ENCODE measurements at regions not wholly inside any gene's neighbourhood (a gene's known extent, or its start where the extent isn't known, plus 50 kb on each side); places are given as distances from the start of the nearest gene placed in this dataset.

GRCh38 chr11:123378096-123378495 is 52.0 kb upstream of the GRAMD1B start:
- no peak for DNase-seq

- no peak for DNase-seq
These were observed 52.7 kb upstream of the GRAMD1B start for GRCh38 chr11:123377355-123377754.

- DNase-seq = no peak
These were observed 54.2 kb upstream of the GRAMD1B start for GRCh38 chr11:123375832-123376231.

DNA sequence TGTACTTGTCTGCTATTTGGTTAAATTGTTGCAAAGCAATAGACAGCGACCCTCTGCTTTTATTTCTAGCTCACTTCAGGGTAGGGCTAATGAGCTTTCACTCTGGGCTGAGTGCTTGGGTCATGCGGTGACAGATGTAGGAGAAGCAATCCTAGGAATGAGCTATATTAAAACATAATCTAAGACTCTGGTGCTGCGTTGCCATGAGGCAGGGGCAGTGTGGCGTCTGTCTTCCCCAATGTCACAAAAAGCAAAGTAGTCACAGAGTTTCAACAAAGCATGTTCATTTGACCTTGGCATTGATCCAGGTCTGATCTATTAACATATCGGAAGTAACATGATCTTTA is 55.5 kb upstream of the GRAMD1B start:
- no peak for DNase-seq

- DNase-seq = no peak
These were observed 56.1 kb upstream of the GRAMD1B start for GRCh38 chr11:123373754-123374621.

DNA sequence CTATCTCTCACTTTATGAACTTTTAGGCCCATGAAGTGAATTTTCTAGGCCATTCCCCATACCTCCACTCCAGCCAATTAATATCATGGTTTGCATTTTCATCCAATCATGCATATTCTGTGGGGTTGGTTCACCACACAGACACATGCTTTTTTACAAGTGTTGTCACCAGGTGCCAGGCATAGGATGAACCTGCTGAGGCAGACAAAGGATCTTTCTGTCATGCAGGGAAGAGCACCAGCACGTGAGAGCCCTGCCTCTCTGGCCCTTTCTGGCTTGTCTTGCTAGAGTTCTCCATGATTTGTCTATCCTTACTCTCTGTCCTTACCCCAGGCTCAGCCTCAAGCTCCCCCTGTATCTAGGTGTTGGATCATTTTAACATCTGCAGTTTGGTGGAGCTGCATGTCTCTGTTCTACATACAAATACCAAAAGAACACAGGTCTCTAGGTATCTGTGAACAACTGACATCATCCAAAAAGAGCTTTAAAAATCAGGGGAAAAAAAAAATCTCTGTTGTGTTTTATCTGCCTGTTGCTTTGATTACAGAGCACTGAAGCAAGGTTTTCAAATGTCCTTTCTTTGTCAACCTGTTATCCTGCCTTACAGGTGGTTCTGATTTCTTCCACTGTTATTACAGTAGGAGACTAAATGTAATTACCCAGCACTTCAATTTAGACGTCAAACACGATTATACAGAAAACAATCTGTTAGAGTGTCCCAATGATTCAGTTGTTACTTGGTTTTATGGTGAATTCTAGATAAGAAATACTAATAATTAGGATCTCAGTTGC is 58.4 kb upstream of the GRAMD1B start:
- no peak for DNase-seq

DNA sequence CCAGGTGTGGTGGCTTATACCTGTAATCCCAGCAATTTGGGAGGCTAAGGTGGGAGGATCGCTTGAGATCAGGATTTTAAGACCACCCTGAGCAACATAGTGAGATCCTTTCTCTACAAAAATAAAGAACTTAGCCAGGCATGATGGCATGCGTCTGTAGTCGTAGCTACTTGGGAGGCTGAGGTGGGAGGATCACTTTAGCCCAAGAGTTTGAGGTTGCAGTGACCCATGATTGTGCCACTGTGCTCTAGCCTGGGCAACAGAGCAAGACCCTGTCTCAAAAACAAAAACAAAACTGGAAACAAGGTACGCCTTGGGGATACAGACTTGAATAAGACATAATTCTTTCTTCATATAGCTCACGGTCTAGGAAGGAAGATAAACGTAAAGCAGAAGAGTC is 63.1 kb upstream of the GRAMD1B start:
- DNase-seq = no peak

DNA sequence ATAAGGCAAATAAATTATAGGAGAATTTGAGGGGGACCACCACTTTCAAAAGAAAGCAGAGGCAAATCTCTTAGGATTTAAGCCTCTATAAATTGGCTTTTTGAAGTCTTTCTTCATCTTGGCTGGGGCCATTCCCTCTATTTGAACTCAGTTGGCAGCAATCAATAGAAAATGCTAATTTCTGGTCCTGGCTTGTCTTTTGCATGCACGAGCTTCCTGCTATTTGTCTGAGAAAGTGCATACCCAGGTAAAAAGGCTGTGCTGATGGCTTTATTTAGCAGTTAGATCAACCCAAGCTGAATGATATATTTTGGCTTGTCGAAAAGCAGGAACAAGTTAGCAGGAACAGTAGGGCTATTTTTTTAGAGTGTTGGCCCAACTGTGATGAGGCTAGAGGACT is 64.1 kb upstream of the GRAMD1B start:
- DNase-seq = no peak

DNA sequence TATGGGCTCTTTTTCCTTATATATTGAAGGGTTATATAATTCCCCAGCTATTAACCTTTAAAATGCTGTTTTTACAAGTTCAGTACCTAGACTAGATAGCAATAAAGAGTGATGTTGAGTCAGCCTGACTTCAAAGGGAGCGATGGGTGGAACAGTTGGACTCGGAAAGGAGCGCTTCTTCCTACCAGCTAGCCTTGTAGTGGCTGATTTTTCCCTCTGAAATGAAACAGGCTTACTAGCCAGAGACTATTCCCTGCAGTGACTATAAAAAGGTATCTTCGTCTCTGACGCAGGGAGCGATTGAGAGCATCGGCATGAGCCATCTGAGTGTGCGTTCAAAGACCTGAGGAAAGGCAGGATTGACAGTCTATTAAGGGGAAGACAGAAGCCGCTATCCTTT is 66.0 kb upstream of the GRAMD1B start:
- DNase-seq = no peak

DNA sequence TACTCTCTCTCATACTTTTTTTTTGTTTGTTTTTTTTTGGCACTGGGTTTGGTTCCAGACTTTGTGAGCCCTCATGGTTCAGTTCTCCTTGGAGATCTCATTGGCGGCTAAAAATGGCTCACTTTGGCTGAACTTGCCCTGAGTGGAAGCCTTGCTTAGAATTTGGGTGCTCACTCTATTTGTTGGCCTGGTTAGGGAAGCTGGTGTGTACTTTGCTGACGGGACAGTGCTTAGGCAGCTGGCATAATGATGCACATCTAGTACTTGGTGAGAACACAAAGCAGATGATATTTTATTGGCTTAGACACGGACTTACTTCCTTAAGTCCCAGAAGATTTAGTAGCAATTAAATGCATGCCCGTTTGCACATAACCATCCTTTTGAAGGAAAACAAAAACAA is 66.5 kb upstream of the GRAMD1B start:
- DNase-seq = no peak

DNA sequence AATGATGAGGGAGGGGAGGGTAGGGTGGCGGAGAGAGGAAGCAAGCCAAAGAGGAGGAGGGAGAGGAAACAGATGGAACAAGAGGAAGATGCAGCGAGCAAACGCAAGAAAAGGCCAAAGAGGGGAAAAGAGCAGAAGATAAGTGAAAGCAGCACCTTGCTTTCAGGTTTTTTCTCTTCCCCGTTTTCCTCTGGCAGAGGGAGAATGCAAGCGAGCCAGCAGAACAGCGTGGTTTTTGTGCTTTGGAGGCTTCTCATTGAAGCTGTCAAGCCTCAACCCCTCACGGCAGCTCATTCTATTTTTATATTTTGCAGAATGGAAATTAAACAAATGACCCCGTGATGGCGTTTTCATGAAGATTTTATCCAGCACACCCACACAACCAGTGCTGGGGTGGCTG is 67.1 kb upstream of the GRAMD1B start:
- peak in 4 of 56 donors; percentile 3 to 24 (median 12) for DNase-seq

- no peak for DNase-seq
These were observed 67.9 kb upstream of the GRAMD1B start for GRCh38 chr11:123362186-123362585.

GRCh38 chr11:123361110-123361509 is 69.0 kb upstream of the GRAMD1B start:
- DNase-seq = no peak

DNA sequence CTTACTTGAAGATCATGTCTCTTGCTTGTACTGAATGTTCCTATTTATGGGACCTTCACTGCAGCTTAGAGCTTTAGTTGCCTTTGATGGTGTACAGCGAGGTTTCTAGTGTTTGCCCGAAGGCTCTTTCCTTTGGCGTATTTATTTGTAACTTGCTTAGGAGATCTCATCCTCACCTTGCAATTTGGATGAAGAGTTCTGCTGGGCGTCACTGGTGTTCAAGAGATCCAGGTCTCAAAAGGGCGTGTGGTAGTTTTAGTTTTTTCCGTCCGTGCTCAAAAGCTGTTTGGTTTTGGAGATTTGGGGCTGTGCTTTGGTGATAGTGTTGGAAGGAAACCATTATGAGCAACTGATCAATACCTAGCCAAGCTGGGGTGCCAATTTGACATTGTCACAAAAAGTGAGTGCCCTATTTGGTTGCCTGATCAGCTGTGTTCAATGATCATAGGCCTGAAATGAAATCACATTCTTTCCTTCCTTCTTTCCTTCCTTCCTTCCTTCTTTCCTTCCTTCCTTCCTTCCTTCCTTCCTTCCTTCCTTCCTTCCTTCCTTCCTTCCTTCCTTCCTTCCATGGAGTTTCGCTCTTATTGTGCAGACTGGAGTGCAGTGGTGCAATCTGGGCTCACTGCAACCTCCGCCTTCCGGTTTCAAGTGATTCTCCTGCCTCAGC is 69.7 kb upstream of the GRAMD1B start:
- no peak for DNase-seq

DNA sequence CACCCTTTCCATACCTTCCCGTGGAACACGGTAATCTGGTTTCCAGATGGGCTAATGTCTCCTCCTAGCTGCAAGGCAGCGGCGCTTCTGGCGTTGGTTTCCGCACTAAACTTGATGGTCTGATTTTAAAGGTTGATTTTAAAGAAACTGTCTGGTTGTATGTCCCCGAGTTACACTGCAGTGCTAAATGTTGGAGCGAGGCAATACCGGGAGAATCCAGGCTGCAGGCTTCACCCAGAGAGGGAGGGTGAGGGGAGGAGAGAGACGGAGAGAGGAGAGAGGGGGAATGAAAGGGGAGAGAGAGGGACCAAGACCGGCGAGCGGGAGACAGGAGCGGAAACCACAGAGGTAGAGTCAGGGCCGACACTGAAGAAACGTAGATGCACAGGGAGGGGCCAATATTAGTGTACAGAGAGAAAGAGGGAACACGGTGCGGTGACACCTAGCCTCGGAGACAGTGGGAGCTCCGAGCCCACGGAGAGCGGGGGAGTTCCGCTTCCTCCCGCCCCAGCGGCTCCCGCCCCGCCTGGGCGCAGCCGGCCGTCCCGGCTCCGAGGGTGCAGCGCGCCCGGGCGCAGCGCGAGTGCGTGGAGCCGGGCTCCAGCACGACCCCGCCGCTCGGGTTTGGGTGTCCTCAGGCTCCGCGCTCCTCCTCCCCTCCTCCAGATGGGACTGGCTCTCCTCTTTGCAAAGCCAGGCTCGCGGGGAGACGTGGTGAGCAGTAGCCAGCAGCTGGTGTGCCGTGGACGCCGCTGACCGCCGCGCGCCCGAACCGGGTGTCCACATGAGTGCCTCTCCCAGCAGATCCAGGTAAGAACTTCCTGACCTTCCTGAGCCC is 71.9 kb upstream of the GRAMD1B start:
- DNase-seq = peak in 8 of 56 donors; percentile 4 to 40 (median 17)

DNA sequence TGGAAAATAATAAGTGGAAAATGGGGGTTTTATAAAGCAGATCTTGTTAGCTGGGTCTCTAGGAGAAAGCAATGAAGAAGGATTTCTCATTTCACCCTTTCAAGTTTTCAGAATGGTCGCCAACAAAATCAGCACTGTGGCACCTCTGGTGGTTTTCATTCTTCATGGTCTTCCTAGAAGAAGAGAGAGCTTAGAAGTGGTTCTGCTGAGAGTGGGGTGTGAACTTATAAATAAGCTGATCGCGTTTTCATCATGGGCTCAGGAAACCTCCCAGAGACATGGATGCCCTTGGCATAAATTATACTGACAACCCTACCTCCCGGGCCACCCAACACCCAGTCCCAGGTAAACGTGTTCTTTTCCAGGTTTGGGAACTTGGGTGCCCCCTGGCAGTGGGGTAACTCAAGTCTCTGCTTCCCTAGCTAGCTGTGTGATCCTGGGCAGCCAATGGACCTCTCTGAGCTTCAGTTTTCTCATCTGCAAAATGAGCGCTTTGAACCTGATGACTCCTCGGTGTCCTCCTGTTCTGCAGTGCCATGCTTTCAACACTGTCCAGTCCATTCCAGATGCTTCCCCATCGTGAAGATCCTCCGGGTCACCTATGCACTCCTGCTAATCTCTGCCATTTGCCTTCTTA is 72.6 kb upstream of the GRAMD1B start:
- DNase-seq = no peak

DNA sequence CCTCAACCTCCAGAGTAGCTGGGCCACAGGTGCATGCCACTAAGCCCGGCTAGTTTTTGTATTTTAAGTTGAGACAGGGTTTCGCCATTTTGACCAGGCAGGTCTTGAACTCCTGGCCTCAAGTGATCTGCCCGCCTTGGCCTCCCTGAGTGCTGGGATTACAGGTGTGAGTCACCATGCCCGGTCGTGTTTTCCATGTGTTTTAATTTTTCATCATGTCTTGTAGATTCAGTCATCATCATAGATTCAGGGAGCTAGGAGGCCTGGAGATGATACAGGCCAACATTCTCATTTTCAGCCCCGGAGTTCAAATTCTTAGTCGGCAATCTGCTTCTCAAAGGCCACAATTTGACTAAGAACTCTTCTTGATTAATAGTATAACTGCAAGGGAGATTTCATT is 73.5 kb upstream of the GRAMD1B start:
- DNase-seq = no peak

DNA sequence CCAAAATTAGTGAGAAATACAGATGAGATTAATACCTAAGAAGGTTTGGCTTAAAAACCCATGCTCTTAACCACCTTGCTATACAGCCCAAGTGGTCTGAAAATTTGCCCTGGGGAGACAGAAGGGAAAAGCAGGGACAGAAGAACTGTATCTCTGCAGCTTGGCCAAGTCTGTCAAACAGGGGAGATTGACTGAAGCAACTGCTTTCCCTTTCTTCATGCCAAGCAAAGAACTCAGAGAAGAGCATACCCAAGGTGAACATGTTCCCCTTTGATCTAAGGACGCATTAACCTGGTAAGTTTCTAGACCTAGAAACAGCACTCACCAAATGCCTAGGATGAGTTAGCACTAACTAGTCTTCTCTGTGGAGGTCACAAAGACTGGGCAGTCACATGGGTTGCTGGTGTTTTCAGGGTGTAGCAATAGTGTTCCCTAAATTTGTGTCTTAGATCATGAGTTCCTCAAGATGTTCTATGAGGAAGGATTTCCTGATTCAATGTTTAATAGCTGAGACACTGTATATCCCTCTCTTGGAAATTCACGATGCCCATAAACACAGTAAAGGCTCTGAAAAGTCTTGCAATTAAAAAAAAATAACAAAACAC is 75.6 kb upstream of the GRAMD1B start:
- DNase-seq = no peak

- DNase-seq = peak in 46 of 56 donors; percentile 13 to 89 (median 64)
These were observed 78.7 kb upstream of the GRAMD1B start for GRCh38 chr11:123351375-123351774.

DNA sequence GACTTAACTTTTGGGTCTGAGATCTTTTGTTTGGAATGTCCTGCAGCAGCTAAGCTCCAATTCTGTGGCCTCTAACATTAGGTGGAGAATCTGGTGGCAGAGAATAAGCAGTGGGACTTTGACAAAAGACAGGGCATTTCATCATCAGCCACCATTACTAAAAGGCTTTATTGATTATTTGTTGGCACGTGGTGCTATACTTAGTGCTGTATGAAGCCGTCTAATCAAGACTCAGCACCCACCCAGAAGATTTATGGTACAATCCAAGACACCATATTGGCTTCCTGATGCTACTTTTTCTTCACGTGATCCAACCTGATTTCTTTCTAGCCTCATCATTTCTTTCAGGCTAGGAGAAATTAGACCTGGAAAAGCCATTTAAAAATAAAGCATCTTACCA is 80.7 kb upstream of the GRAMD1B start:
- DNase-seq = no peak

Data from amygdala (tissue), 56 donors.